IMR-90 (cell line): ENCODE measurements at regions not wholly inside any gene's neighbourhood (a gene's known extent, or its start where the extent isn't known, plus 50 kb on each side); places are given as distances from the start of the nearest gene placed in this dataset.

Source experiments
- ATAC-seq: fragments of 200-7000 bp; cut with Tn5 transposase; 2 replicates; pipeline ENCODE4 v1.9.1; 2020; ENCODE audit warnings: low read depth, mild to moderate bottlenecking, moderate library complexity
- BruUV-seq: library from RNA; stranded (reverse); fragments of 400-500 nt; replicated peaks from 2 replicates; lab custom pipeline; 2021; lab: Mats Ljungman, UMichigan
- CTCF ChIA-PET: fragments of 300-600 bp; formaldehyde crosslinking; extraction: SDS; loops from one replicate; lab custom pipeline; 2021; ENCODE audit warnings: antibody characterized with exemption; lab: Yijun Ruan, JAX
- POLR2A ChIA-PET: fragments of 300-600 bp; sonication (Branson Sonifier 250); formaldehyde crosslinking; loops from one replicate; lab custom pipeline; 2022; ENCODE audit warnings: antibody characterized with exemption; ENCODE audit not compliant: unreplicated experiment; lab: Charles Lee
- DNase-seq: peaks from one replicate; pipeline ENCODE4 v3.0.0; 2013
- H2AFZ ChIP-seq: replicated peaks from 2 replicates; pipeline ENCODE3; 2013; ENCODE audit warnings: low read length, mild to moderate bottlenecking; ENCODE audit not compliant: poor library complexity
- H2AK5ac ChIP-seq: 2 replicates; pipeline ENCODE4 v1.6.1; 2013; ENCODE audit warnings: low read depth, low read length, inconsistent platforms
- H2AK9ac ChIP-seq: replicated peaks from 2 replicates; pipeline ENCODE3; 2013; ENCODE audit warnings: mild to moderate bottlenecking, low read depth, low read length, moderate library complexity; ENCODE audit not compliant: poor library complexity
- H2BK120ac ChIP-seq: 2 replicates; pipeline ENCODE4 v1.6.1; 2013; ENCODE audit warnings: low read depth, low read length, inconsistent platforms
- H2BK15ac ChIP-seq: 3 replicates; pipeline ENCODE4 v1.6.1; 2013; ENCODE audit warnings: low read depth, low read length, inconsistent platforms
- H2BK20ac ChIP-seq: 2 replicates; pipeline ENCODE4 v1.6.1; 2013; ENCODE audit warnings: low read depth, mild to moderate bottlenecking, inconsistent platforms, low read length, moderate library complexity
- H2BK5ac ChIP-seq: 2 replicates; pipeline ENCODE4 v1.6.1; 2013; ENCODE audit warnings: mild to moderate bottlenecking, low read depth, low read length, inconsistent platforms; ENCODE audit not compliant: poor library complexity, severe bottlenecking
- H3K14ac ChIP-seq: replicated peaks from 2 replicates; pipeline ENCODE4 v1.6.1; 2013; ENCODE audit warnings: low read depth, low read length, inconsistent platforms
- H3K18ac ChIP-seq: 2 replicates; pipeline ENCODE4 v1.6.1; 2013; ENCODE audit warnings: low read depth, low read length, control low read depth
- H3K23ac ChIP-seq: 2 replicates; pipeline ENCODE4 v1.6.1; 2013; ENCODE audit warnings: low read depth, low read length, inconsistent platforms
- H3K27ac ChIP-seq: 2 replicates; pipeline ENCODE4 v1.5.1; 2013; ENCODE audit warnings: mild to moderate bottlenecking, control low read depth, low read length; ENCODE audit not compliant: insufficient read depth
- H3K27me3 ChIP-seq: 2 replicates; pipeline ENCODE4 v1.6.1; 2013; ENCODE audit warnings: low read length; ENCODE audit not compliant: control insufficient read depth, insufficient read depth
- H3K36me3 ChIP-seq: 2 replicates; pipeline ENCODE4 v1.6.1; 2013; ENCODE audit warnings: low read length, mixed read lengths; ENCODE audit not compliant: control insufficient read depth, insufficient read depth
- H3K4ac ChIP-seq: 2 replicates; pipeline ENCODE4 v1.6.1; 2013; ENCODE audit warnings: low read depth, low read length, inconsistent platforms
- H3K4me1 ChIP-seq: 2 replicates; pipeline ENCODE4 v1.6.1; 2013; ENCODE audit warnings: low read length, mixed read lengths; ENCODE audit not compliant: control insufficient read depth, insufficient read depth
- H3K4me2 ChIP-seq: 2 replicates; pipeline ENCODE4 v1.6.1; 2013; ENCODE audit warnings: low read depth, mild to moderate bottlenecking, control low read depth, low read length, moderate library complexity
- H3K4me3 ChIP-seq: 2 replicates; pipeline ENCODE4 v1.5.1; 2013; ENCODE audit warnings: low read depth, mild to moderate bottlenecking, control low read depth, low read length, moderate library complexity; ENCODE audit not compliant: insufficient read depth
- H3K56ac ChIP-seq: 2 replicates; pipeline ENCODE4 v1.6.1; 2013; ENCODE audit warnings: low read length, inconsistent platforms; ENCODE audit not compliant: insufficient read depth; ENCODE audit errors: extremely low read depth
- H3K79me1 ChIP-seq, 2 experiments: 2 replicates each; pipeline ENCODE4 v1.6.1; 2013; ENCODE audit warnings: low read length in 2 of 2, inconsistent platforms in 1 of 2, low read depth in 1 of 2
- H3K9ac ChIP-seq: 2 replicates; pipeline ENCODE4 v1.6.1; 2013; ENCODE audit warnings: low read depth, low read length, control low read depth
- H3K9me1 ChIP-seq: 2 replicates; pipeline ENCODE4 v1.6.1; 2013; ENCODE audit warnings: low read length, inconsistent platforms; ENCODE audit not compliant: insufficient read depth
- H3K9me3 ChIP-seq: 2 replicates; pipeline ENCODE4 v1.6.1; 2013; ENCODE audit warnings: low read length; ENCODE audit not compliant: control insufficient read depth, insufficient read depth
- H4K20me1 ChIP-seq: 2 replicates; pipeline ENCODE4 v1.6.1; 2013; ENCODE audit warnings: low read length, inconsistent platforms; ENCODE audit not compliant: insufficient read depth
- H4K5ac ChIP-seq: 2 replicates; pipeline ENCODE4 v1.6.1; 2013; ENCODE audit warnings: mild to moderate bottlenecking, low read depth, low read length, control low read depth
- H4K8ac ChIP-seq, 2 experiments: 2 replicates each; pipeline ENCODE4 v1.6.1; 2013; ENCODE audit warnings: low read depth in 2 of 2, low read length in 2 of 2, control low read depth in 1 of 2, inconsistent platforms in 1 of 2
- H4K91ac ChIP-seq: 2 replicates; pipeline ENCODE4 v1.6.1; 2013; ENCODE audit warnings: low read depth, low read length, inconsistent platforms; ENCODE audit not compliant: insufficient read depth
- CHD1 ChIP-seq: IDR thresholded peaks from 2 replicates; pipeline ENCODE4 v1.6.1; 2012; ENCODE audit warnings: low read depth, low read length, improper control_type of control experiment
- MAZ ChIP-seq: IDR thresholded peaks from 2 replicates; pipeline ENCODE4 v1.6.1; 2012; ENCODE audit warnings: low read depth, mild to moderate bottlenecking, low read length, improper control_type of control experiment, moderate library complexity, borderline replicate concordance
- MXI1 ChIP-seq: IDR thresholded peaks from 2 replicates; pipeline ENCODE4 v1.6.1; 2012; ENCODE audit warnings: low read depth, mild to moderate bottlenecking, low read length, moderate library complexity, borderline replicate concordance
- NFE2L2 ChIP-seq: fragments of 150-350 bp; IDR thresholded peaks from 2 replicates; pipeline ENCODE4 v1.6.1; 2016; ENCODE audit warnings: low read depth, mild to moderate bottlenecking, low read length
- POLR2A ChIP-seq: IDR thresholded peaks from 2 replicates; pipeline ENCODE4 v1.6.1; 2012; ENCODE audit warnings: mild to moderate bottlenecking, low read depth, low read length
- RAD21 ChIP-seq: IDR thresholded peaks from 2 replicates; pipeline ENCODE4 v1.6.1; 2012; ENCODE audit warnings: low read length, improper control_type of control experiment
- RCOR1 ChIP-seq: IDR thresholded peaks from 2 replicates; pipeline ENCODE4 v1.6.1; 2012; ENCODE audit warnings: mild to moderate bottlenecking, low read length, improper control_type of control experiment; ENCODE audit not compliant: insufficient replicate concordance
- RFX5 ChIP-seq: IDR thresholded peaks from 2 replicates; pipeline ENCODE4 v1.8.0; 2012; ENCODE audit warnings: low read depth, mild to moderate bottlenecking, low read length, moderate library complexity
- SMC3 ChIP-seq: fragments of 150-350 bp; IDR thresholded peaks from 2 replicates; pipeline ENCODE4 v1.6.1; 2016; ENCODE audit warnings: low read depth, mild to moderate bottlenecking, antibody characterized with exemption, low read length, moderate library complexity
- WGBS, 2 experiments: methylation state at CpG; one replicate each; pipeline versions ENCODE4 v1.1.5 to v1.1.7; 2013; ENCODE audit warnings: missing lambda C conversion rate in 2 of 2; ENCODE audit not compliant: insufficient read length in 1 of 2; ENCODE audit errors: extremely low coverage in 2 of 2; 5-methylcytosine and 5-hydroxymethylcytosine counted together
- dilution Hi-C: fragments of 300-500 bp; cut with HindIII; formaldehyde crosslinking; loops from one replicate; pipeline ENCODE4 v1.14.3; 2018; ENCODE audit warnings: low sequenced_read_pairs; ENCODE audit not compliant: unreplicated experiment
- in situ Hi-C: fragments of 300-500 bp; cut with MboI; formaldehyde crosslinking; loops from 3 replicates; pipeline ENCODE4 v1.14.3; 2019; ENCODE audit warnings: low sequenced_read_pairs, inconsistent platforms, mixed read lengths
- intact Hi-C: fragments of 100-400 bp; cut with micrococcal nuclease; formaldehyde crosslinking; loops from 2 replicates; pipeline ENCODE4 v1.10.0; 2022
- TF ChIP-seq, protein P1 (sequence below): fragments of 150-350 bp; IDR thresholded peaks from 2 replicates; pipeline ENCODE4 v1.6.1; 2016; ENCODE audit warnings: low read depth, mild to moderate bottlenecking, low read length, moderate library complexity, borderline replicate concordance
- TF ChIP-seq, protein P2 (sequence below): fragments of 150-350 bp; IDR thresholded peaks from 2 replicates; pipeline ENCODE4 v1.6.1; 2017; ENCODE audit warnings: mild to moderate bottlenecking, antibody characterized with exemption, low read length, low read depth

- Histone ChIP-seq H2AFZ (no peak overlapping the region), H3K4me3 (no peak overlapping the region), H2BK15ac (no peak overlapping the region), H2BK120ac (no peak overlapping the region), H3K23ac (no peak overlapping the region), H3K9me3 (0 out of 2 replicates have a peak, but pooled peaks cover 3% of the 10 kb centered on the region), H3K36me3 (no peaks in the 10 kb centered on the region), H2BK5ac (no peak overlapping the region), H2BK20ac (no peak overlapping the region), H3K14ac (no peak overlapping the region), H3K9ac (no peak overlapping the region), H4K91ac (no peak overlapping the region), H3K79me1 (no peaks in the 10 kb centered on the region), H3K4me2 (no peak overlapping the region), H3K56ac (no peak overlapping the region), H4K5ac (no peak overlapping the region), H3K9me1 (no peaks in the 10 kb centered on the region), H3K27me3 (no peaks in the 10 kb centered on the region), H4K20me1 (no peaks in the 10 kb centered on the region), H4K8ac (no peak overlapping the region), H2AK9ac (no peak overlapping the region), H3K4ac (no peak overlapping the region), H3K4me1 (no peaks in the 10 kb centered on the region), H3K27ac (no peak overlapping the region), H3K18ac (no peak overlapping the region), H2AK5ac (no peak overlapping the region)
- BruUV-seq: no TSS peak
- TF ChIP-seq POLR2A: no peak
- no peak for TF ChIP-seq RFX5
- TF ChIP-seq MAZ: no peak
- no peak for TF ChIP-seq CHD1
- no peak for TF ChIP-seq RAD21
- TF ChIP-seq, protein P1, sequence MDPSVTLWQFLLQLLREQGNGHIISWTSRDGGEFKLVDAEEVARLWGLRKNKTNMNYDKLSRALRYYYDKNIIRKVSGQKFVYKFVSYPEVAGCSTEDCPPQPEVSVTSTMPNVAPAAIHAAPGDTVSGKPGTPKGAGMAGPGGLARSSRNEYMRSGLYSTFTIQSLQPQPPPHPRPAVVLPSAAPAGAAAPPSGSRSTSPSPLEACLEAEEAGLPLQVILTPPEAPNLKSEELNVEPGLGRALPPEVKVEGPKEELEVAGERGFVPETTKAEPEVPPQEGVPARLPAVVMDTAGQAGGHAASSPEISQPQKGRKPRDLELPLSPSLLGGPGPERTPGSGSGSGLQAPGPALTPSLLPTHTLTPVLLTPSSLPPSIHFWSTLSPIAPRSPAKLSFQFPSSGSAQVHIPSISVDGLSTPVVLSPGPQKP: no peak
- TF ChIP-seq RCOR1: no peak
- no peak for TF ChIP-seq NFE2L2
- no peak for TF ChIP-seq SMC3
- TF ChIP-seq, protein P2, sequence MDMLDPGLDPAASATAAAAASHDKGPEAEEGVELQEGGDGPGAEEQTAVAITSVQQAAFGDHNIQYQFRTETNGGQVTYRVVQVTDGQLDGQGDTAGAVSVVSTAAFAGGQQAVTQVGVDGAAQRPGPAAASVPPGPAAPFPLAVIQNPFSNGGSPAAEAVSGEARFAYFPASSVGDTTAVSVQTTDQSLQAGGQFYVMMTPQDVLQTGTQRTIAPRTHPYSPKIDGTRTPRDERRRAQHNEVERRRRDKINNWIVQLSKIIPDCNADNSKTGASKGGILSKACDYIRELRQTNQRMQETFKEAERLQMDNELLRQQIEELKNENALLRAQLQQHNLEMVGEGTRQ: no peak
- TF ChIP-seq MXI1: no peak
- ChIA-PET CTCF (no interaction called here), POLR2A (no interaction called here)
- DNase-seq (no peak), ATAC-seq (no peak)
- no CpG with 5 or more reads among the region's 2 CpGs for WGBS, 2 experiments
- dilution Hi-C loops: no loop called here
- intact Hi-C loops: no loop called here
- in situ Hi-C loops: no loop called here
Measured at GRCh38 chr9:78525986-78526560, 229.1 kb downstream of the PSAT1 start.
